Suppressor macrophage treated with lipopolysaccharide for 4 hours (primary cell): ENCODE measurements at regions not wholly inside any gene's neighbourhood (a gene's known extent, or its start where the extent isn't known, plus 50 kb on each side); places are given as distances from the start of the nearest gene placed in this dataset.
"Not testable (repeated sequence)": the region's sequence is repeated elsewhere in the genome, so short reads cannot be mapped to it uniquely, and the experiment has no call there.

ENCODE experiments used
- DNase-seq: peaks from one replicate; pipeline ENCODE4 v3.0.0-alpha.2; 2020

- no peak for DNase-seq
Measured at GRCh38 chr2:16039823-16040222, 99.5 kb downstream of the MYCN start.

- DNase-seq, result no peak
Measured at GRCh38 chr2:16039055-16039454, 98.7 kb downstream of the MYCN start.

DNA sequence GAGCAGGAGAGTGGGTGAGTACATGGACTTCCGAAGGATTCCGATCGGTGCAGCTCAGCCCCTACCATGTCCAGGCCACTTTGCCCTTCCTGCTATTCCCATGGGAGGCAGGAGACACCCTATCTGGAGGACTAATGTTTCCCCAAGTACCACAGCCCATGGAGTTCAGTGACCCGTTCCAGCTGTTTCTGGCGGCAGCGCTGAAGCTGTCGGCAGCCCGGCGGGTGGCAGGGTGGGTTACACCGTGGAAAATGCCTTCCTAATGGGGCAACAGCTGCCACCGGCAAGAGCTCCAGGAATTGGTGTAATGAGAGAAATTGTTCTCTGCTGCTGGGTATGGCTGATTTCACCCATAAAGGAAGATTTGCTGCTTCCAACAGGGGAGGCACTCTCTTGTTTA lies 98.3 kb downstream of the MYCN start:
- no peak for DNase-seq

- no peak for DNase-seq
Measured at GRCh38 chr2:16037808-16038457, 97.6 kb downstream of the MYCN start.

- no peak for DNase-seq
Measured at GRCh38 chr2:16036951-16037350, 96.6 kb downstream of the MYCN start.

DNA sequence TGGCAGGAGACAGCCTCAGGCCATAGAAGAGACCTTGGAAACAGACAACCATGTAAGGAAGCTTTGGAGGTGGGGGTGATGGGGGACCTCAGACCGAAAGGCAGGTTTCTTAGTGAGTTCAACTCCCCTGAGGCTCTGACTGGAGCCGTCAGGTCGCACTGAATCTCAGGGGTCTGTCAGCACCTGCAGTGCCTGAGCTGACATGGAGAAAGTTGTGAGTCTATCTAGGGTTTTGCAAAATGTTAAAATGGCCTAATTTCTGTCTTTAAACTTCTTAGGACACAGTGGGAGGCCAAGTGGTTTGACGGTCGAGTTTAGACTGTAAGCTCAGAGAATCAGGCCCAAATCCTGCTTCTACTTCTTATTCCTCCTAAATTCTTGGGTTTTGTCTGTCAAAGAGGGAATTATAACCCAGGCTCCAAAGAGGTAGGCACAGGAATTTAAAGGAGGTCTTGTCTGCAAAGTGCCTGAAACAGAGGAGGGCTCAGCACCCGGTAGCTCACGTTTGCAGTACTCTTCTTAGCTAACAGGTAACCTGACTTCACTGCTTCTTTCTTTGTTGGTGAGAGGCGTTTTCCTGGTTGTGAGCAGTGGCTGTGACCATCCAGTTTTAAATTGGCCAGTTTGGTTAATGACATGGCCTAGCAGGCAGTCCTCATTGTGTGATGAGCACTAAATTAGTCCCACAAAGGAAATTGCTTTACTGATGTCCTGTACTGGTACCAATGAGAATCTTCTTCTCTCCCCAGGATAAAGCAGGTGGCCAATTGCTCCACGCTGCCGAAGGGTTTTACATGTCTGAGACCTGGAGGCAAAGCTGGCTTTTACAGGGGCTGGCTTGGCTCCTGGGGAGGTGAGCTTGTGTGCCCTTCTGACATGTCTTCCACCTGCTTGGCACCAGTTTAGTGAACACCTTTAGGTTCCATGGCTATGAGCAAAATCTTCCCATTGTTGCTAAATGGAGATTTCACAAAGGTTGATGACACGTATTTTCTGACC lies 95.7 kb downstream of the MYCN start:
- DNase-seq, result no peak

DNA sequence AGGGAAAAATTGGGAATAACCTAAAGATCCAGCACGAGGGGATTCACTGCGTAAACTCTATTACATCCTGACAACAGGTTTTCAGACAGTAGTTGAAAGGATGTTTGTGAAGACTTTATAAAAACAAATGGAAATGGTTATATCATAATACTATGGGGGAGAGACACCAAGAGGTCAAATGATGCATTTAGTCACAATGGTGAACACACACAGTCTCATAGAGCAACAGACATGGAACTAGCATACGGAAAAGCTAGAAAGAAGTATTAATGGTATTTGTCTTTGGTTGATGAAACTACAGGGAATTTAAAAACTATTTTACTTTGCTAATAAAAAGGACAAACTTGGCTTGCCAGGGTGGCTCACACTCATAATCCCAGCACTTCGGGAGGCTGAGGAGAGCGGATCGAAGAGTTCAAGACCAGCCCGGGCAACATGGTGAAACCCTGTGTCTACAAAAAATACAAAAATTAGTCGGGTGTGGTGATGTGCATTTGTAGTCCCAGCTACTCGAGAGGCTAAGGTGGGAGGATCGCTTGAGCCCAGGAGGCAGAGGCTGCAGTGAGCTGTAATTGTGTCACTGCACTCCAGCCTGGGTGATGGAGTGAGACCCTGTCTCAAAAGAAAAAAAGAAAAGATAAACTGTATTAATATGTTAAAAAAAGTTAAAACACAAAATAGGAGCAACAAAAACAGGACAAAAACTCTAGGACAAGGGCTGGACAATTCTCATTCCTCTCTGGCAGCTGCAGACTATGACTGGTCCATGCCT lies 94.8 kb downstream of the MYCN start:
- no peak for DNase-seq

GRCh38 chr2:16034151-16034974 lies 94.0 kb downstream of the MYCN start:
- DNase-seq, result peak; percentile 5

- DNase-seq, result no peak
Measured at GRCh38 chr2:16033032-16033293, 92.6 kb downstream of the MYCN start.

DNA sequence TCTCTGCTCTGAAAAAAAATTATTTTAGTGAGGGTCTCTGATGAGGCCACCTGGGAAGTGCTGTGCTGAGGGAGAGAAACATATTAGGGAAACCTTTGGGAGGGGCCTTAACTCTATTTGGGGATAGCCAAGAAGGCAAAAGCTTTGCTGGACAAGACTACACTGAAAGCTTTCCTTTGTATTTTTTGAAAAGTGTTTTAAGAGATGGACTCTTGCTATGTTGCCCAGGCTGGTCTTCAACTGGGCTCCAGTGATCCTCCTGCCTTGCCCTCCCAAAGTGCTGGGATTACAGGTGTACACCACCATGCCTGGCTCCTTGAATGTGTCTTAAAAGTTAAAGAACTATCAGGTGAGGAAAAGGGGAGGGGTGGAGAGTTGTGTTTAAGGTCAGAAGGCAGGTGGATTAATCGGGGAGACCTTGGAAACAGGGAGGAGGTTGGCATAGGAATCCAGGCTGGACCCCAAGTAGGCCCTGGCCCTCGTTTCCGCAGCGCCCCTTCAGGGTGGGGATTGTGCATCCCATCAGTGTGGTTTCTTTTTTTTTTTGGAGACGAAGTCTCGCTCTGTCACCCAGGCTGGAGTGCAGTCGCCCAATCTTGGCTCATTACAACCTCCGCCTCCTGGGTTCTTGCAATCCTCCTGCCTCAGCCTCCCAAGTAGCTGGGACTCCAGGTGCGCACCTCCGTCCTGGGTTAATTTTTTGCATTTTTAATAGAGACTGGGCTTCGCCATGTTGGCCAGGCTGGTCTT lies 92.1 kb downstream of the MYCN start:
- no peak for DNase-seq

- DNase-seq, result no peak
Measured at GRCh38 chr2:16031848-16032159, 91.5 kb downstream of the MYCN start.

DNA sequence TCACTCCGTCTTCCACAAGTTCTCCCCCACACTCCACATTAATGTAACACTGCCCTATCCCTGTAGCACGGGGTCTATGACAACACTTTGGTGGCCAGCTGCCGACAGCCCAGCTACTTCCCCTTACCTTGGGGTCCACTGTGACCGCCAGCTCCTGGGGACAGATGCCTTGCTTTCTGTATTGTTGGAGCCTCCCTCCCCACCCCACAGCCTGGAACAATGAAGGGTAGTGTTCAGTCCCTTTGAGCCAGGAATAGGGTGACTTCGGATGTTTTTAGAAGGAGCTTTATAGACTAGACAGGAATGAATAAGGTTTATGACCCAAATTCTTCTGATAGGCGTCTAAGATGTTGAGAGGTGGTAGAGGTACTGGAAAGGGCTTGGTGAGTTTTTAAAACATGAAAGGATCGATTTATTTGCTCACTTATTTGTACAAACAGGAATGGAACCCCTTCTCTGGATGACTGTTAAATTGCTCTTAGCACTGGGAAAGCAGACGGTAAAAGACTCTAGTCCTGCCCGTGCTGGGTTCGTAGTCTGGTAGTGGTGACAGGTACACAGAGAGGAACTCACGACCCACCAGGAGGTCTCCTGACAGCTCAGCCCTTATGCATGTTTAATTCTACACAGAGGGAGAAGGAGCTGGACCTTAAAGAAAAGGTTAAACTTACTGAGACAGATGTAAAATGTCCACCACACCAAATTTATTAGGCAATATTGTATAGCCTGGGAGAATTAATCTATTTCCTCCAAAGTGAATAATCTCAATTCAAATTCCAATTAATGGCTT lies 90.9 kb downstream of the MYCN start:
- no peak for DNase-seq

GRCh38 chr2:16030206-16031057 lies 90.1 kb downstream of the MYCN start:
- DNase-seq, result no peak

- no peak for DNase-seq
Measured at GRCh38 chr2:16028644-16029043, 88.3 kb downstream of the MYCN start.

DNA sequence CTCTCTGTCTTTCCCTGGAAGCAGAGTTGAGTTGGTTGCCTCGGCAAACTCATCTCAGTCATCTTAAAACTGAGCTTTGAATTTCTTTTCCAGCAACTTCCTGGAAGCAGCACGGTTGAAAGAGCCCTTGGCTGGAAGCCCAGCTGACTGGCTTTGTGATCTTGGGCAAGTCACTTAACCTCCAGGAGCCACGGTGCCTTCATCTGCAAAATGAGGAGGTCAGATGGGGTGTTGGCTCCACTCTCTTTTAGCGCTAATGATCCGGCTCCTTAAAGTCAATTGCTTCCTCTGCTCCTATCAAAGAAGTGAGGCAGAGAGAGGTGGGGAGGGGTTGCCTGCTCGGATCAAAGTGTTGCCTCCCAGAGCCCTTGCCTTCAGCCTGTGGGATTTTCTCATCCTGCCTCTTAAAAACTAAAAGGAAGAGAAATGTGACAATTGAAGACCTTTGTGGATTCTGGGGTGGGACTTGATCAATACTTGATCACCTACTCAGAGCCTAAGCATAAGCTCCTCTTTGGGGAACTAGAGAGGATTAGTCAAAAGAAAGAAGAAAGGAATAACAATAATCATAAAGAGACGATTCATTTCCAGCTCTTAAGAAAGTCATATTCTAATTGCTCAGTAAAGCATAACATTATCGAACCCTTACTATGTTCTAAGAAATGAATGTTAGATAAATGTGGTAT lies 86.6 kb downstream of the MYCN start:
- no peak for DNase-seq

DNA sequence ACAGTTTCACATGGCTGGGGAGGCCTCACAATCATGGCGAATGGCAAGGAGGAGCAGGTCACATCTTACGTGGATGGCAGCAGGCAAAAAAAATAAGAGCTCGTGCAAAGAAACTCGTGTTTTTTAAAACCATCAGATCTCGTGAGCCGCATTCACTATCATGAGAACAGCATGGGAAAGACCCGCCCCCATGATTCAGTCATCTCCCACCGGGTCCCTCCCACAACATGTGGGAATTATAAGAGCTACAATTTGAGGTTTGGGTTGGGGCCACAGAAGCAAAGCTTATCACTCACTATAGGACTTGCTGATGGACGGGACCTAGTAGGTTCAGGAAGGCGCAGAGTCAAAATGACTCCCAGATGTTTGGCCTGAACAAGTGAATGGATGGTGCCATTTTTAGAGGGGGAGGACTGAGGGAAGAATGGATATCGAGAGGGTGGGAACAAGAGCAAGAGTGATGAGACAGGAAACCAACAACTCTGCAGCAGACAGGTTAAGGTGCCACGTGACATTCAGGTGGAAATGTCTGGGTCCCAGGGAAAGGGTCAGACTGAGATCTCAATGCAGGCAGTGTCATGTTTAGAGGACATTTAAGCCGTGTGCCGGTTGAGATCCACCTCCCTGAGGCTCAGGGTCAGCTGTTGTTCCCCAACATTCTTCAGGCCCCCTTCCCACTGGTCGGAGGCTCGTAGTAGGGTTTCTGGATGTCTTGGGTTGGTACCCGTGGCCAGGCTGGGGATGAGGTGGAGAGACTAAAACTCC lies 85.7 kb downstream of the MYCN start:
- DNase-seq, result no peak

DNA sequence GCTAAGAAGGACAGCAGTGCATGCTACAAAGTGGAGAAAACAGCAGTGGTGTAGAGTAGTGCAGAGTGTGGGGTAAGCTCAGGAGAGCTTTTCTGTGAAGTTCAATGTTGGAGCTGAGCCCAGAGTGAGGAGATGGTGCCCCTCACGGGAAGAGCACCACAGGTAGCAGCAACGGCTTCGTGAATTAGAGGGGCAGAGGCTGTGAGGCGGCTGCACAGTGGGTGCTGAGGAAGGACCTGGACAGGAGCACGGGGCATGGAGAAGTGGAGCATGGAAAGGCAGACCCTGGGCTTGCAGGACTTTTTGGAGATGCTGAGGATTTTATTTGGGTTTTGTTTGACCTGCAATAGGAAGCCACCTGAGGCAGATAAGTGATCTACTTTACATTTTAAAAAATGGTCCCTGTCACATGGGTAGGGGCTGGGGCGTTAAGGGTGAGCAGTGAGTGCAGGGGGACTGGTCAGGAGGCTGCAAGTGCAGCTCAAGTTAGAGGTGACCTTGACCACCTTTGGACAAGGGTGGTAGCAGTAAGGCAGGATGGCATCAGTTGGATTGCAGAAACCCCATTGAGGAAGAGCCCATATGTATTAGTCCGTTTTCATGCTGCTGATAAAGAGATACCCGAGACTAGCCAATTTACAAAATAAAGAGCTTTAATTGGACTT lies 85.0 kb downstream of the MYCN start:
- no peak for DNase-seq

- not testable (repeated sequence) for DNase-seq
Measured at GRCh38 chr2:16024628-16025027, 84.3 kb downstream of the MYCN start.
